MV-4-11 (cell line): ENCODE measurements at regions not wholly inside any gene's neighbourhood (a gene's known extent, or its start where the extent isn't known, plus 50 kb on each side); places are given as distances from the start of the nearest gene placed in this dataset.

Source experiments
- DNase-seq: peaks from one replicate; lab custom pipeline; 2025; lab: John Stamatoyannopoulos, UW

DNA sequence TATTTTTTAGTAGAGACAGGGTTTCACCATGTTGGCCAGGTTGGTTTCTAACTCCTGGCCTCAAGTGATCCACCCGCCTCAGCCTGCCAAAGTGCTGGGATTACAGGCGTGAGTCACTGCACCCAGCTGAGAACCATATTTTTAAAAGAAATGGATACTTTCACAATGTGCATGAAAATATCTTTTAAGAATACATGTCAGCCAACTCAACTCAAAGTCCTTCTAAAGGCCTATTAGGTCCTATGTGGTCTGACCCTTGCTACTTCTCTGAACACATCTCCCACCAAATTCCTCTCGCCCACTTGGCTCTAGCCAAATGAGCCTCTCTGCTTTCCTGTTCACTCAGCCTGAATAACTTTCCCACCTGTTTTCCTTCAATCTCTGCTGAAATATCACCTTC is 119.6 kb downstream of the MTX2 start:
- no peak for DNase-seq

DNA sequence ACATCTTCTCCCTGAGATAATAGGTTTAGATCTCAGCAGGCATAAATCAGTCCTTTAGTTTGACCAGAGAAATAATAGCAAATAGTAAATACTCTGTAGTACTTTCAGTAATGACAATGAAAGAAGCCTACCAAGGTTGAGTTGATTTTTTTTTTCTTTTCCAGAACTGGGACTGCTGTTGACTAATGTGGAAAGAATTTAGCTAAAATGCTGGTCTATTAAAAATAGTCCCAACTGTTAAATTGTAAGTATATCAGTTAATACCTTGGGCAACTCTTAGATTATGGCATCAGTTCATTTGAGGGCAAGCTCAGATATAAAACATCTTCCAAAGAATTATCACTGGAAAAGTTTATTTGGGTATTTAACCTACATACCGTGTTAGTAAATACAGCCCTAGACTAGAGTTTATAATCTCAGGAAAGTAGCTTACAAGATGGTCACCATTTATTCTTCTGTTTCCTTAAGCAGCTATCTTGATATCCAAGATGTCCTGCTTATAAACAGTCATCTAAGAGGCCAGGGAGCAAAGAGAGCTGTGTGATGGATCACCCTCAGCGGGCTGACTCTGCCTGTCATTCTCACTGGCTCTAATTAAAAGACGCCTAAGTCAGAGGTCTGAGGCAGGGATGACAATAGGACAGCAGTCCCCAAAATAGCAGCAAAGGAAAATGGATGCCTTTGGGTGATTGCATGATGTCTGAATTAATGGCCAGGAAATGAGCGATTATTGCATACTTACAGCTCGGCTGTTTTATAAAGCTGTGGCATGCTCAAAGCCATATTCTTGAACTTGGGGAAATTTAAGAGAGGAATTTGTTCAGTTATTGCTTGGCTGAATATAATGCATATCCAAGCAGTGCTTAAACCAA is 121.3 kb downstream of the MTX2 start:
- no peak for DNase-seq

- DNase-seq = no peak
Observed at GRCh38 chr2:176391148-176391419, 121.8 kb downstream of the MTX2 start.

DNA sequence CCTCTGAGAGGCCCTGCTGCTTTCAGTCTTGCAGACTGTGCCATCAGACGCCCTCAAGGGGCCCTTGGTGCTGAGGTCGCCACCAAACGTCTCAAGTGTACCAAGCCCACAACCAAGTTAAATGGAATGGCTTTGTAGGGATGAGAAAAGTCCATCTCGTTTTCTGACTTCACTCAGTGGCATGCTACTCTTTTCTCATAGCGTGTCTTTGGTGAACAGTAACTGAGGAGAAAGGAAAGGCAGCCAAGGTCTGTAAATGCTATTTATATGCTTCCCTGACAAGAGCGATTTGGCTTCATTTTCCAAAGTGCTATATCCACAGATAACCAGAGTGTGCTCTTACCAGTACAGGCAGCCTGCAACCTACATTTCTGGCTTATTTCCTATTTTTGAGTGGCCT is 123.0 kb downstream of the MTX2 start:
- DNase-seq = no peak

GRCh38 chr2:176392744-176393414 is 123.6 kb downstream of the MTX2 start:
- DNase-seq = no peak

- no peak for DNase-seq
Observed at GRCh38 chr2:176395273-176395854, 126.1 kb downstream of the MTX2 start.

DNA sequence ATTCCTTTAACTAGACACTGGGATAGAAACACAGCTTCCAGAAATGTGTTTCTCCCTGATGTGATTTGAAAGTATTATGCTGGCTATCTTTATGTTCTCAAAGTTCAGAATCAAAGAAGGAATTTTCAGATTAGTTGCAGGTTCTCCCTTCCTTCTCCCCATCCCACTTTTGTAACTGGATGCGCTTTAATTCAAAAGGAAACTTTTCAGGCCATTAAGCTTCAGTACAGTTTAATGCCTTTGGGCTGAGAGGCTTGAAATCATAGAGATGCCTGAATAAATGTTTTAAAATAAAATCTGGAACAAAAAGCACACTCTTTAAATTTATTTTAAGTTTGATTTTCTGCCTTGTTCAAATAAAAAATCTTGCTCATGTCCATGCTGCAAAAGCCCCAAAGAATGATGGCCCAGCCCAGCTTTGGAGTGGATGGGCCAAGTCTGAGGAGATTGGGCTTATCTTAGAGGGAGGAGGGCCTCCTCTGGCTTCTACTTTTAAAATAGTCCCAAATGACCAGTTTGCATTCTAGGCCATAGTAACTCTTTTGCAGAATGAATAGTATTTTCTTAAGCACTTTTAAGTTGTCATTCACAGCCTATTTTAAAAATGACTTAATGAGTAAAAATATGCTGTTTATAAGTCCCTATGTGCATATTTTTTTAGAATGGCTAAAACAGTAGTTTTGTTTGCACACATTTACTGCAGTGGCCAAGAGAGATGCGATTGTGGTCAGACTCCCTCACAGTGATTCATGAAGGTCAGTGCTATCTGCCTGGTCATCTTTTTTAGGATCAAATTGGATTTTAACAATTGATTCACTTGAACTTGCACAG is 129.2 kb downstream of the MTX2 start:
- no peak for DNase-seq

DNA sequence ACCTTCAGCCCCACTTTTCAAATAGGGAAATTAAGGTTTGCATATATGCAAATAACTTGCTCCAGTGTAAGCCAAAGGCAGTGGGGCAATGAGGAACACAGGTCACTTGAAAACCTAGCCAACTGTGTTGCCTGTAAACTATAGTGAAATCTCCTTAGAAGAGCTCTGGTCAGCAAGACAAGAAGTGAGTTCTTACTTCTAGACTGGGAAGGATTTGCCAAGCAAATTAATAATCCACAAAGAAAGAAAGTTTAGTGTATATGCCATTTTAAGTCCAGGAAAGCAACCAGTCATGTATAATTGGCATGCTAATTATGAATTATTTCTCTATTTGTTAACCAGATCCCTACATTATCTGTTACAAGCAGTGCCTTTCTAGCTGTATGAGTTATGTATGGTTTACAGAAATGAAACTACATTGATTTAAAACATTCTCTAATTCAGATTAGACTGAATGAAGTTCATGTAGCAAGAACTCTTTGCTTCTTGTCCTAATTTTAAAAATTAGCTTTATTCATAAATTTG is 129.9 kb downstream of the MTX2 start:
- DNase-seq = no peak

GRCh38 chr2:176405477-176405876 is 136.2 kb downstream of the MTX2 start:
- DNase-seq = no peak

GRCh38 chr2:176407706-176408105 is 138.5 kb downstream of the MTX2 start:
- no peak for DNase-seq

DNA sequence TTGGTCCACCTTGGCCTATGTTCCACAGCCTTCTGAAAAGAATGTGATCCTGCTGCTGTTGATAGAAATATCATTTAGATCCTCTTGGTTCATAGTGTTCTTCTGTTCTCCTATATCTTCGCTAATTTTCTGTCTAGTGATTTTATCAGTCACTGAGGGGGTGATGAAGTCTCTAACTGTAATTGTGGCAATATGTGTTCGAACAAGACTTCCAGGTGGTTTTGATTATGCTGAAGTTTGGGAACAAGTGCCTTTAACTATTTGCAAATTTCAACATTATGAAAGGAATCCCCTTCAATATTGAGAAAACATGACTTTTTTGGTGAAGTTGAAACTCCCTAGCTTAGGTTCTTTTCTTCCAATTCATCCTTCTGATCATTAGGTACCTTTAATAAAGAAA is 140.4 kb downstream of the MTX2 start:
- no peak for DNase-seq

GRCh38 chr2:176412136-176412535 is 142.9 kb downstream of the MTX2 start:
- DNase-seq = no peak

- no peak for DNase-seq
Observed at GRCh38 chr2:176413786-176414185, 144.5 kb downstream of the MTX2 start.

DNA sequence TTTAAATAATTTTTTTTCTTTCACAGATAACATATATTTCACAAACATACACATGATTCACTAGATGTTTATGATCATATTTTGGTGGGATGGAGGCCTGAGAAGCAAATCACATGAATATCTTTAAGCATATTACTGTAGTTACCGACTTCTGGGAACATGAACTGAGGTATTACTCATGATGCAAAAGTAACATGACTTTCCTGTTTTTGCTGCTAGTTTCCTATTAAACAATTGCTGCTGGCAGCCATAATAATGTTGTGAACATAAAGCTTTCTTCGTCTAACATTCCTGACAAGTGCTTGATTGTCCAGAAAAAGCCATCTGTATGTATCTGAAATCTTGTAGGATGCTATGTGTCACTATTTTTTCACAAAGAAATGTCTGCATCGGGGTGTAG is 145.4 kb downstream of the MTX2 start:
- DNase-seq = no peak

DNA sequence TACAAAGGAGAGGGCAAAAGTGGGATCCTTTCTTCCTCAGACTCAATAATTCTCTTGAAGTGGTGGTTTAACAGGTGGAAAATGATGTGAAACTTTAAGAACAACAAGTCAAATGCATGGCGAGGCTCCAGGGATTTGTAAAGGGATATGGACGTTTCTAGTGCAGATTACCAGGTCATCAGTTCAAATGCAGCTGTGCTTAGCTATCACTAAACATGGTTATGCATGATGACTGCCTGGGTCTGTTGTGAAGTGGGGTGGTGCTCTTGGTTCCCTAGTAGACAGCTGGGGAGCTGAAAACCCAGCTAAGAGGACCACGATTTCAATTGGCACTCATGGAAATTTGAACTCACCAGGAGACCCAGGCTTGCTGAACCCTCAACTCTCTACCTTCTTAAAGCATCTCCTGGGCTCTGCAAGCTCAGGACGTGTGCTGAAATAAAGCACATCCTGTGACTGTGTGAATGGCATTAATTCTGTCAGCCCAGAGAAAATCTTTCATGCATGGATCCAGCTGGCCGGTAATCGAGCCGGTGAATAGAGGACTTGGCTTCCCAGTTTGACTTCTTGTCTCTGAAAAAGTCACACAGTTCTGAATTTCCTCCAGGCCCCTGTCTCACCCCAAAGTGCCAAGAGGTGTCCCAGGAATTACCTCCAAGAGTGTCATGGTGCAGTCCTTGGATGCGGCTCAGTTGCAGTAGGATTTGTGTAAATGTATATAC is 146.1 kb downstream of the MTX2 start:
- no peak for DNase-seq

DNA sequence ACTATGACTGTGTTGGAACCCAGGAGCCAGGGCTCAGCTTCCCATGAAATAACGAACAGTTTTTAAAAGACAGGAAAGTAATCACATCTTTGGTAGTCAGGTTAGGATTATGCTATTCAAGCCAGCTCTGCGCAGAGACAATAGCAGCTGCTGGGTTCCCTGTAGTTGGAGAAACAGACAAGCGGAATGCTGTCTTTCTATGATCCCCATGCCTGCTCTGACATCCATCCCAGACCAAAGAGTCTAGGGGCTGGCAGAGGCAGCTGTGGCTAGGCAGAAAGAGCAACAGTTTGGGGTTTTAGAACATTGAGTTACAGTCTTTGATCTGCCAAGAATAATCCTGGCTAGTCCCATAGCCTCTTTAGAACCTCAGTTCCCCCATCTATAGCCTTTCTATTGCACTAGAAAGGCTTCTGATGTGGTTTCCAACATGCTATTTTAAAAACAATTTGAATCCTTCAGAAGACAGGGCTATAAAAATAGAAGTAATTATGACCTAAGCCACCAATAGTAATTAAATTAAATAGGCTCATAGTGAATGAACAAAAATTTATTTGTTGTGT is 146.8 kb downstream of the MTX2 start:
- no peak for DNase-seq

DNA sequence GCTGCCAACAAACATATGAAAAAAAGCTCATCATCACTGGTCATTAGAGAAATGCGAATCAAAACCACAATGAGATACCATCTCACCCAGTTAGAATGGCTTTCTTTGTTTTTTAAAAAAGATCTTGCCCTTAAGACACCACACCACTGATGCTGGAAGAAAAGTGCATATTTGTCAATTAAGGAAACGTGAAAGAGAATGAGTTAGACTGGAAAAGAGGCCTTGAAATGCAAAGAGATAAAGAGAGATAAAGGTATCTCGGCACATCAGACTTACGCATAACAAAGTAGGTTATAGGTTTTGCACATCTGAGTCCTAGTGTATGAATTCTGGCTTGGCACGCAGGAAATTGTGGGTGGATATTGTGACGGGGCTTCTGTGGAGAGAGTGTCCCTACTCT is 149.5 kb downstream of the MTX2 start:
- no peak for DNase-seq

GRCh38 chr2:176419591-176420071 is 150.4 kb downstream of the MTX2 start:
- DNase-seq = no peak

DNA sequence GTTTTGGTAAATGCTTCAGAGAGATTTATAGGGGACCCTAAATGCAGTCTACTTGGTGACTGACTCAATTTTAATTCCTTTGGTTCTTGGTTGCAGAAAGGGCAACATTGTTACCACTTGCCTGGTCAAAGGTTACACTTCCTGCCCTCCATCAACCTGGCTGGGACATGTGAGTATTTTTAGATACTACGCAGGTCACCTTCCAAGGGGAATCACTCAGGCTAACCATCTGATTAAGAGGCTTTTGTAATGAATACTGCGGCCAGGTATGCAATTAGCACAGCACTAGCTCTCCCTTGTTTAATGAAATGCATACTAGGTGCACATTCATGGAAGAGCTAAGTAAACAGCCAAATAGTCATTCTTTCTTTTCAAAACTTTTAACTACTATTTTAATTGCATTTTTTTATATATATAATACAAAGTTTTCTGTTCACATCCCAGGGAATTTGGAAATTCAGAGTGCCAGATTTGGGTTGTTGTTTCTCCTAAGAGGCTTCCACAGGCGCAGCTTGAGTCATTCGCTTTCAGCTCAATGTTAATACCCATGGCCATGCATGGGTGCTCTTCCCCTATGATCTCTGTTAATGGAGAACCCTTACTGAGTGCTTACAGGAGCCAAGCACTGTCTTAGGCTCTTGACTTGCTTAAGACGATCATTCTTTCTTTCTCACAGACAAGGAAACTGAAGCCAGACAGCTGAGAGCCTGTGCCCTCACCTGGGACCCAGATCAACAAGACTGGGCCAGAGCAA is 152.2 kb downstream of the MTX2 start:
- no peak for DNase-seq

GRCh38 chr2:176423819-176424218 is 154.6 kb downstream of the MTX2 start:
- no peak for DNase-seq
